SIG-M5 (cell line): ENCODE measurements at regions not wholly inside any gene's neighbourhood (a gene's known extent, or its start where the extent isn't known, plus 50 kb on each side); places are given as distances from the start of the nearest gene placed in this dataset.

ENCODE experiments used
- DNase-seq: peaks from one replicate; lab custom pipeline; 2025; lab: John Stamatoyannopoulos, UW

GRCh38 chr10:30793093-30793492, 163.5 kb upstream of the LYZL2 start:
- DNase-seq, result no peak

GRCh38 chr10:30792025-30792424, 162.5 kb upstream of the LYZL2 start:
- no peak for DNase-seq

GRCh38 chr10:30791197-30791611, 161.7 kb upstream of the LYZL2 start:
- DNase-seq, result no peak

- DNase-seq, result no peak
Measured at GRCh38 chr10:30789806-30790205, 160.3 kb upstream of the LYZL2 start.

- no peak for DNase-seq
Measured at GRCh38 chr10:30788307-30788706, 158.8 kb upstream of the LYZL2 start.

- DNase-seq, result no peak
Measured at GRCh38 chr10:30786906-30787305, 157.4 kb upstream of the LYZL2 start.

DNA sequence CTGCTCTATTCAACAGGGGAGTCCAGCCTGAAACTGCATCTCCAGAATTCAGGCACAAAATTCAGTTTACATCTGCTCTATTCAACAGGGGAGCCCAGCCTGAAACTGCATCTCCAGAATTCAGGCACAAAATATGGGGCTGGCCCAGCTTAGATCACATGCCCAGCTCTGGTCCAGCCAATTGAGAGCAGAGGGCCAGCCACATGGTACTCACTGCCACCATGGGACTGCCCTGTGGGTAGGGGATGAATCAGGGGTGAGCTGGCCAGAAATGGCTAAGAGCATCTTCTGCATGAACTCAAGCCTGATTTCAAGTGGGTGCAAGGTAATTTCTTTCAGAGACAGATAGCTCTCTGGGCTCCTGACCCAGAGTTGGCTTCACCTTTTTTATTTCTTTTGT, 156.6 kb upstream of the LYZL2 start:
- DNase-seq, result no peak

GRCh38 chr10:30784897-30785605, 155.5 kb upstream of the LYZL2 start:
- no peak for DNase-seq

- DNase-seq, result no peak
Measured at GRCh38 chr10:30784524-30784896, 155.0 kb upstream of the LYZL2 start.

DNA sequence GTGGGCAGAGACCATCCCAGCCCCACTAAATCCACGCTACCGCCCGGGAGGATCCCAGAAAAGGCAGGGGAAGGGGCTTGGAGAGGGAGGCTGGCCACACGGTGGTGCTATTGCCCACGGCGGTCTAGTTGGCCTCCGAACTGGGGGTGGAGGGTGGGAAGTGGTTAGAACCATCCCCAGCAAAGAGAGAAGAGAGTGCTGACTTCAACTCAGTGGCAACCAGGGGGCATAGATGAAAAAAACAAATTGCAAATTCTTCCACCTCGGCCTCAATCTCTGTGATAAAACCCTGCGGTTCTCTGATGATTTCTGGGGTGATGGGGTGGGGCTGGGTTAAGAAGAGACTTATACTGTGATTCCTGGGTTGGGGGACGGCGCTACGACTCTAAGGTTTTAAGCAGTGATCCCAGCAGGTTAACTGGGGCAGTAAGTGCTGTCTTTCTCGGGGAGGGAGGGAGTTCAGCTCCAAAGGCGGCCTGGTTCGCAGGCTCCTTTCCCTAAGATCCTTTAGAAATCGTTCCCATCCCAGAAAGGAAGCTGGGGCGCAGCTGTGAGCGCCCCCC, 154.5 kb upstream of the LYZL2 start:
- DNase-seq, result no peak

DNA sequence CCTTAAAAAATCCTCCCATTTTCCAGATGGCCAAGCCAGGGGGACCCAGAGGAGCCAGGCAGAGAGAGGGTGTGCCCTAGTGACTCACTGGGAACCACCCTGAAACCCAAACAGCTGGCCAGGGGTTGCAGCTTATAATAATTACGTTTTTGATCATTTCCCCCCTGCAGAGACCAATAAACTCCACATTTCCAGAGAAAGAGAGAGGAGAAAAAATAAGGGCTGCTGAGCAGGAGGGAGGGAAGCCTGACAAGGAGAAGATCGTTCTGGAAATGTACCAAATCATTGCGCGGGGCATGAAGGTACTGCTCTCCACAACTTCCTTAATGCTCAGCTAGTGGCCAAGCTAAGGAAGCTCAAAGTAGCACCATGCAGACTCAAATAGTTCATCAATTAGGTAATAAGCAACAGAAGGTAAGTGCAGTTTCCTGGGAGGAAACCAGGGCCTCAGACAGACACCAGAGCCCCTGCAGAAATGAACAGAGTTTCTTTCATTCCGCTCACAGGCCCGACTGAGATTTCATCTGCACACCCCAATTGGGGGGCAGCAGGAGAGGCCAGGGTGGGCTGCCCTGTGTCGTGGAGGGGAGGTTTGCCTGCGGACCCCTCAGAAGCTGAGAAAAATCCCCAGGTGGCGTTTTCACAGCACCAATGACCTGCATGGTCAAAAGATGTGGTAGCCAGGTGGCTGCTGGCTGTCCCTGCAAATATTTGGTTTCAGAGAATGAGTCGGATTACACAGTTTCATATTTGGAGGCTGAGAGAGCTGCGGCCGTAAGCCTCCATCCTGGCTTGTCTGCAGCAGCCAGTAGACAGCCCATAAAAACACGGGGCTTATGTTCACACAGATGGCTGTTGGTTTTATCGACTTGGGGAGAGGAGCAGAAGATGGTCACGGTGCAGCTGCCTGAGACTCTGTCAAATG, 153.2 kb upstream of the LYZL2 start:
- DNase-seq, result peak; percentile 2

DNA sequence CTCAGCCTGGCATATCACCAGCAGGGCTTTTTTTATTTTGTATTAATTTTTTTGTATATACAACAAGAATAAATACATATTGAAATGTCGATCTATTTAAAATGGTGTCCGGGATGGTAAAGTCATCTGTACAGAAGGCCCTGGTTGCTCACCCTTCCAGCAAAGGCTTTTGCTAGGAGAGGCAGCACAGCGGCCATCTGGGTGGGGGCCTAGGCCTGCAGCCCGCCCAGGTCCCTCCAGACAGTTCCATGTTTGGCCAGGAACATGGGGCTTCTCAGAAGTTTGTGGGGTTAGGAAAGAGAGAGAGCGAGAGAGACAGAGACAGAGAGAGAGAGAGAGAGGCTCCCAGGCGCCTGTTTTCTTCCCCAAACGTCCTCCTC, 152.6 kb upstream of the LYZL2 start:
- no peak for DNase-seq

- DNase-seq, result no peak
Measured at GRCh38 chr10:30781670-30782121, 152.1 kb upstream of the LYZL2 start.

- DNase-seq, result no peak
Measured at GRCh38 chr10:30778769-30779168, 149.2 kb upstream of the LYZL2 start.

DNA sequence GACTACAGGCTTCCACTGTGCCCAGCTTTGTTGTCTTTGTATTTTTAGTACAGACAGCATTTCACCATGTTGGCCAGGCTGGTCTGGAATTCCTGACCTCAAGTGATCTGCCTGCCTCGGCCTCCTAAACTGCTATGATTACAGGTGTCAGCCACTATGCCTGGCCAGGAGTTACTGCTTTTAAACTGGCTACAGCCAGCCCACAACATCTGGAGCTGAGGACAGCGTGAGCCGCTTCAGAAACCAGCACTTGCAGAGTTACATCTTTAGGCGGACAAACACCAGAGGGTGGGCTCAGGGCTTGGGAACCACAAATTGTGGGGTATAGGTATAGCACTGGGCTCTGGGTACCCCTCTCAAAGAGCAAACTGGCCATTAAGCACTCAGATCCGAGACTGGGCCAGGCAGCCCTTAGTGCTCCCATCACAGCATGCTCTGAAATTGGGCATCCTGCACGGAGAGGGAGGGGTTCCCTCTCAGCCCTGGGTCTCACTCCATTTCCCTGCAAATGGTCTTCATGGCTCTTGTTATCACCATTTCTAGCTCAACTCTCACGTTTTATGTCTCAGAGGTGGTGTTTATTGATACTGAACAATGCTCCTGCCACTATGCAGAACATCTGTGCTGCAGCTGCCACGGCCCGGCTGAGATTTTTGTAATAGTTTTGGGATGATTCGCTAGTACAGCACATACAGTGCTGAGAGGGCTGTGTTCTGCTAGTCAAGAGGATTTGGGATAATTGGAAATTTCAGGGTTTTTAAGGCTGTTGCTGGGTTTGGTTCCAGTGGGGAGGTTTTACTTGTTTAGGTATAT, 146.4 kb upstream of the LYZL2 start:
- DNase-seq, result no peak

- DNase-seq, result no peak
Measured at GRCh38 chr10:30774261-30774660, 144.7 kb upstream of the LYZL2 start.

- DNase-seq, result no peak
Measured at GRCh38 chr10:30773501-30773900, 143.9 kb upstream of the LYZL2 start.

- DNase-seq, result no peak
Measured at GRCh38 chr10:30770816-30771215, 141.3 kb upstream of the LYZL2 start.

DNA sequence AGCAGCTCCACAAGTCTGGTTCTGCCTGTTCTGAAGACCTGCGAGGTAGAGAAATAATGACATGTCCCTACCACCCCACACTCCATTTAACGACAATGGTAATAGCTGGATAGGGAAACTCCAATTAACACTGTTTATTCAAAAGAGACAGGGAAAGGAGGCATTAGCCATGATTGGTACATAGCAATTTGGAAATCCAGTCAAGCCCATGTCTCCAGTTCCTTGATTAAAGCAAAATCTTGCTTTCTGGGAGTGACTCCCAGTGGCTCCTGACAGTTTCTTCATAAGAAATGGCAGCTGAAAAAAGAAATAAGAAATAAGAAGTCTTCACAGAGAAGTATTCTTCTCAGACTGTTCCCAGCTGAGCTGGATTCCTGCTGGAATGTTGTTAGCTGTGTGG, 140.7 kb upstream of the LYZL2 start:
- no peak for DNase-seq

GRCh38 chr10:30769361-30769760, 139.8 kb upstream of the LYZL2 start:
- DNase-seq, result no peak

DNA sequence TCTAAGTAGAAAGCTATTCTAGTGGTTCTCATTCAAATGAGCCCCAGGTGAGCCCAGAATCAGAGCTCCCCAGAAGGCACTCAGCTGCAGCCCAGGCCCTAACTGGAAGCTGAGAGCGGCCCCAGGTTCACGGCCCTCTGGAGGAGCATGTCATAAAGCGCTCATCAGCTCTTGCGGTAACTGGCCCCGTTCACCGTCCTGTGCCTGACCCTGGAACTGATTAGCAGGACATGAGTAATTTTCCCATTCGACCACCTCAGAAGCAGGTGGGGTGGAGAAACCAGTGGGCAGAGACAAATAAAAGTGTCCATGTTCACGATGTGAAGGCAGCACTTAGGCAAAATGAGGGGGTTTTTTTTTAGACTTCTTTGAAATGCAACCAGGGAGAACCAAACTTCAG, 136.1 kb upstream of the LYZL2 start:
- no peak for DNase-seq

GRCh38 chr10:30765022-30765615, 135.6 kb upstream of the LYZL2 start:
- DNase-seq, result no peak
